Liver (tissue), 8 donors: ENCODE measurements at regions not wholly inside any gene's neighbourhood (a gene's known extent, or its start where the extent isn't known, plus 50 kb on each side); places are given as distances from the start of the nearest gene placed in this dataset.

Source experiments
- DNase-seq: peaks from one replicate; pipeline ENCODE4 v3.0.0-alpha.2; 2017; ENCODE audit warnings: low spot score
- H3K27ac ChIP-seq, 2 donors: one replicate each; pipeline ENCODE4 v1.7.0; 2013; ENCODE audit warnings: inconsistent platforms in 2 of 2, low read length in 2 of 2, control low read depth in 1 of 2, low read depth in 1 of 2, mild to moderate bottlenecking in 1 of 2
- H3K27me3 ChIP-seq, 4 donors: one replicate each; pipeline versions ENCODE4 v1.6.1 to v1.7.0; 2013; ENCODE audit warnings: low read length in 3 of 4, inconsistent platforms in 1 of 4, mild to moderate bottlenecking in 1 of 4, moderate library complexity in 1 of 4; ENCODE audit not compliant: control insufficient read depth in 4 of 4, insufficient read depth in 4 of 4
- H3K36me3 ChIP-seq, 4 donors: one replicate each; pipeline versions ENCODE4 v1.6.1 to v1.7.0; 2013; ENCODE audit warnings: low read length in 3 of 4, mild to moderate bottlenecking in 3 of 4, low read depth in 1 of 4, moderate library complexity in 1 of 4; ENCODE audit not compliant: control insufficient read depth in 4 of 4, insufficient read depth in 3 of 4
- H3K4me1 ChIP-seq, 4 donors: one replicate each; pipeline versions ENCODE4 v1.6.1 to v1.7.0; 2013; ENCODE audit warnings: low read length in 3 of 4, mild to moderate bottlenecking in 3 of 4, moderate library complexity in 1 of 4; ENCODE audit not compliant: control insufficient read depth in 4 of 4, insufficient read depth in 4 of 4
- H3K4me3 ChIP-seq, 3 donors: one replicate each; pipeline versions ENCODE4 v1.6.1 to v1.7.0; 2013; ENCODE audit warnings: low read length in 3 of 3, control low read depth in 1 of 3, low read depth in 1 of 3, mild to moderate bottlenecking in 1 of 3
- H3K9ac ChIP-seq, 2 donors: one replicate each; pipeline ENCODE4 v1.7.0; 2013; ENCODE audit warnings: low read length in 2 of 2, mild to moderate bottlenecking in 2 of 2, moderate library complexity in 2 of 2, control low read depth in 1 of 2, low read depth in 1 of 2
- H3K9me3 ChIP-seq, 4 donors: one replicate each; pipeline versions ENCODE4 v1.6.1 to v1.7.0; 2013; ENCODE audit warnings: low read length in 3 of 4; ENCODE audit not compliant: control insufficient read depth in 4 of 4
- ATF3 ChIP-seq: IDR thresholded peaks from 2 replicates; pipeline ENCODE4 v1.6.1; 2016; ENCODE audit warnings: antibody characterized with exemption
- CTCF ChIP-seq: fragments of 150-350 bp; IDR thresholded peaks from 2 replicates; pipeline ENCODE4 v1.5.1; 2017; ENCODE audit warnings: improper control_type of control experiment, low read depth, low read length; ENCODE audit not compliant: missing input control
- EGR1 ChIP-seq, 2 donors: IDR thresholded peaks; 2 replicates each; pipeline ENCODE4 v1.6.1; 2016 to 2018; ENCODE audit warnings: antibody characterized with exemption in 2 of 2, low read depth in 2 of 2
- FOXA2 ChIP-seq: IDR thresholded peaks from 2 replicates; pipeline ENCODE4 v1.6.1; 2016; ENCODE audit warnings: antibody characterized with exemption
- HNF4G ChIP-seq: IDR thresholded peaks from 2 replicates; pipeline ENCODE4 v1.6.1; 2016; ENCODE audit warnings: antibody characterized with exemption
- JUND ChIP-seq, 2 donors: IDR thresholded peaks; 2 replicates each; pipeline ENCODE4 v1.6.1; 2016; ENCODE audit warnings: antibody characterized with exemption in 2 of 2
- NR2F2 ChIP-seq: IDR thresholded peaks from 2 replicates; pipeline ENCODE4 v1.6.1; 2016; ENCODE audit warnings: antibody characterized with exemption
- RAD21 ChIP-seq, 2 donors: IDR thresholded peaks; 2 replicates each; pipeline ENCODE4 v1.6.1; 2016; ENCODE audit warnings: antibody characterized with exemption in 2 of 2, mild to moderate bottlenecking in 2 of 2
- REST ChIP-seq: IDR thresholded peaks from 2 replicates; pipeline ENCODE4 v1.6.1; 2016; ENCODE audit warnings: antibody characterized with exemption, mild to moderate bottlenecking
- SP1 ChIP-seq: IDR thresholded peaks from 2 replicates; pipeline ENCODE4 v1.6.1; 2018; ENCODE audit warnings: antibody characterized with exemption, mild to moderate bottlenecking
- TAF1 ChIP-seq: conservative IDR thresholded peaks from 2 replicates; pipeline ENCODE4 v1.6.1; 2016; ENCODE audit warnings: antibody characterized with exemption, mild to moderate bottlenecking
- ZBTB33 ChIP-seq: IDR thresholded peaks from 2 replicates; pipeline ENCODE4 v1.6.1; 2016; ENCODE audit warnings: antibody characterized with exemption
- WGBS: extraction: QIAGEN DNeasy Blood & Tissue Kit; methylation state at CpG from one replicate; pipeline ENCODE4 v1.1.7; 2013; 5-methylcytosine and 5-hydroxymethylcytosine counted together
- donor health status: healthy.
- donor health status: healthy.
- donor health status: healthy.
- donor health status: healthy.
- donor health status: healthy.

- no peak for TF ChIP-seq JUND (IDR thresholded peaks at IDR 0.05)
- no peak for TF ChIP-seq ZBTB33
- TF ChIP-seq RAD21 (IDR thresholded peaks at IDR 0.05) = no peak
Measured at GRCh38 chr5:43903129-43903528, 300.1 kb downstream of the NNT start (continued).

GRCh38 chr5:43900974-43901373 is 298.0 kb downstream of the NNT start:
- 77% methylated on average over 1 of the region's 1 CpG for WGBS
- Histone ChIP-seq H3K4me1 (no peaks in the 10 kb centered on the region), H3K4me3 (no peak overlapping the region), H3K9me3 (no peaks in the 10 kb centered on the region), H3K27ac (no peak overlapping the region), H3K27me3 (no peaks in the 10 kb centered on the region), H3K9ac (no peak overlapping the region), H3K36me3 (no peaks in the 10 kb centered on the region)
- DNase-seq = no peak
- TF ChIP-seq CTCF = no peak
- no peak for TF ChIP-seq FOXA2
- TF ChIP-seq ZBTB33 = no peak
- TF ChIP-seq TAF1 = no peak
- TF ChIP-seq ATF3 = no peak
- no peak for TF ChIP-seq EGR1 (IDR thresholded peaks at IDR 0.05; ENCODE audit: low read depth in 2 of 2)
- TF ChIP-seq HNF4G = no peak
- TF ChIP-seq JUND (IDR thresholded peaks at IDR 0.05) = no peak
- no peak for TF ChIP-seq SP1
- no peak for TF ChIP-seq NR2F2
- no peak for TF ChIP-seq REST
